H1 (cell line): ENCODE measurements at regions not wholly inside any gene's neighbourhood (a gene's known extent, or its start where the extent isn't known, plus 50 kb on each side); places are given as distances from the start of the nearest gene placed in this dataset.

Experiments
- BRCA1 ChIP-seq: IDR thresholded peaks from 2 replicates; pipeline ENCODE4 v1.6.1; 2012; ENCODE audit warnings: low read depth, low read length, improper control_type of control experiment
- CBX5 ChIP-seq: fragments of 300-800, 300-1000 bp; sonication (generic); IDR thresholded peaks from 2 replicates; pipeline ENCODE4 v1.7.1; 2016; ENCODE audit warnings: antibody characterized with exemption, low read length, low read depth
- SRF ChIP-seq: IDR thresholded peaks from 2 replicates; pipeline ENCODE4 v1.6.1; 2011; ENCODE audit warnings: mild to moderate bottlenecking, low read depth, low read length, moderate library complexity
- SUZ12 ChIP-seq: fragments of 200-600 bp; sonication (generic); IDR thresholded peaks from 2 replicates; pipeline ENCODE4 v1.6.1; 2012; ENCODE audit warnings: mild to moderate bottlenecking, inconsistent platforms, low read length, moderate library complexity, mixed read lengths
- TF ChIP-seq, protein P1 (sequence below), 3 experiments: IDR thresholded peaks; 1 replicate in 2 of 3; 2 replicates in 1 of 3; pipeline versions ENCODE4 v1.5.1 to v1.6.1; 2011; ENCODE audit warnings: low read length in 3 of 3, mild to moderate bottlenecking in 3 of 3, inconsistent platforms in 2 of 3, low read depth in 1 of 3, moderate library complexity in 1 of 3; ENCODE audit not compliant: insufficient read depth in 1 of 3; ENCODE audit errors: control extremely low read depth in 1 of 3

DNA sequence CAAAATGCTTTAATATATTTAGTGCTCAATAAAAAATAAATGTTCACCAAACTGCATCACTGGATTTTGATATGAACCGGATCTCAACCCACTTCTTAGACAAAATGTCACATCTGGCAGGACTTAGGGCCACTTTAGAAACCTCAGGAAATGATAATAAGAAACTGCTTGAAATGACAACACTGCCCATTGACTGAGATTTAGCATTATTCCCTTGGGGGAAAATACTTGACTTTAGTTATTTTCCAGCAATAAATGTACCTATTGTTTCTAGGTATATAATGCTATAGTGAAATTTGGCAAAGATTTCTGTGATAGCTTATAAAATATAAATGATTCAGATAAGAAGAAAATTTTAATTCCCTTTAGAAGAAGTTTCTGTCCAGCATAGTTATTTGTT, 195.1 kb downstream of the ICOS start:
- no peak for TF ChIP-seq SRF
- TF ChIP-seq CBX5: no peak
- TF ChIP-seq SUZ12: no peak
- TF ChIP-seq BRCA1: no peak
- TF ChIP-seq, protein P1, sequence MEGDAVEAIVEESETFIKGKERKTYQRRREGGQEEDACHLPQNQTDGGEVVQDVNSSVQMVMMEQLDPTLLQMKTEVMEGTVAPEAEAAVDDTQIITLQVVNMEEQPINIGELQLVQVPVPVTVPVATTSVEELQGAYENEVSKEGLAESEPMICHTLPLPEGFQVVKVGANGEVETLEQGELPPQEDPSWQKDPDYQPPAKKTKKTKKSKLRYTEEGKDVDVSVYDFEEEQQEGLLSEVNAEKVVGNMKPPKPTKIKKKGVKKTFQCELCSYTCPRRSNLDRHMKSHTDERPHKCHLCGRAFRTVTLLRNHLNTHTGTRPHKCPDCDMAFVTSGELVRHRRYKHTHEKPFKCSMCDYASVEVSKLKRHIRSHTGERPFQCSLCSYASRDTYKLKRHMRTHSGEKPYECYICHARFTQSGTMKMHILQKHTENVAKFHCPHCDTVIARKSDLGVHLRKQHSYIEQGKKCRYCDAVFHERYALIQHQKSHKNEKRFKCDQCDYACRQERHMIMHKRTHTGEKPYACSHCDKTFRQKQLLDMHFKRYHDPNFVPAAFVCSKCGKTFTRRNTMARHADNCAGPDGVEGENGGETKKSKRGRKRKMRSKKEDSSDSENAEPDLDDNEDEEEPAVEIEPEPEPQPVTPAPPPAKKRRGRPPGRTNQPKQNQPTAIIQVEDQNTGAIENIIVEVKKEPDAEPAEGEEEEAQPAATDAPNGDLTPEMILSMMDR (IDR thresholded peaks at IDR 0.05; ENCODE audit: control extremely low read depth in 1 of 3, insufficient read depth in 1 of 3, low read depth in 1 of 3, low read length in 3 of 3): no peak
